WTC11 (cell line): ENCODE measurements at regions not wholly inside any gene's neighbourhood (a gene's known extent, or its start where the extent isn't known, plus 50 kb on each side); places are given as distances from the start of the nearest gene placed in this dataset.

Experiments
- ATAC-seq: fragments of 200-7000 bp; cut with Tn5 transposase; 2 replicates; pipeline ENCODE4 v1.10.0; 2021; ENCODE audit warnings: mild to moderate bottlenecking, moderate library complexity
- CTCF ChIA-PET: fragments of 300-600 bp; sonication (Branson Sonifier 250); formaldehyde crosslinking; loops from one replicate; lab custom pipeline; 2021; ENCODE audit warnings: antibody characterized with exemption; lab: Charles Lee
- POLR2A ChIA-PET: fragments of 350-600 bp; sonication (Branson Sonifier 250); formaldehyde crosslinking; loops from one replicate; lab custom pipeline; 2021; ENCODE audit warnings: antibody characterized with exemption; lab: Charles Lee
- DNase-seq: peaks from one replicate; pipeline ENCODE4 v3.0.0; 2021; ENCODE audit warnings: low spot score
- H3K27ac Mint-ChIP-seq: 2 replicates; pipeline ENCODE4 v1.8.0; 2021; ENCODE audit warnings: mixed read lengths
- H3K27me3 Mint-ChIP-seq: 2 replicates; pipeline ENCODE4 v1.8.0; 2021; ENCODE audit warnings: low read depth, mild to moderate bottlenecking, moderate library complexity, mixed read lengths
- H3K36me3 Mint-ChIP-seq: 2 replicates; pipeline ENCODE4 v1.8.0; 2021; ENCODE audit warnings: mixed read lengths
- H3K4me1 Mint-ChIP-seq: 2 replicates; pipeline ENCODE4 v1.8.0; 2022; ENCODE audit warnings: mixed read lengths
- H3K4me3 Mint-ChIP-seq: 2 replicates; pipeline ENCODE4 v1.8.0; 2021; ENCODE audit warnings: mild to moderate bottlenecking, moderate library complexity, mixed read lengths
- H3K9me3 Mint-ChIP-seq: 2 replicates; pipeline ENCODE4 v1.8.0; 2021; ENCODE audit warnings: mixed read lengths
- CREB1 ChIP-seq: sonication (generic); formaldehyde crosslinking; IDR thresholded peaks from 2 replicates; pipeline ENCODE4 v1.8.0; 2023; ENCODE audit warnings: mild to moderate bottlenecking, missing genetic modification reagents
- E2F4 ChIP-seq: sonication (generic); formaldehyde crosslinking; IDR thresholded peaks from 2 replicates; pipeline ENCODE4 v1.8.1; 2022; ENCODE audit warnings: low read depth, mild to moderate bottlenecking, moderate library complexity, missing genetic modification reagents, borderline replicate concordance
- ETV6 ChIP-seq: sonication (generic); formaldehyde crosslinking; IDR thresholded peaks from 2 replicates; pipeline ENCODE4 v1.8.1; 2022; ENCODE audit warnings: mild to moderate bottlenecking, missing genetic modification reagents
- FOXK1 ChIP-seq: sonication (generic); formaldehyde crosslinking; IDR thresholded peaks from 2 replicates; pipeline ENCODE4 v1.8.0; 2022; ENCODE audit warnings: mild to moderate bottlenecking, moderate library complexity, missing genetic modification reagents
- HMGXB4 ChIP-seq: sonication (generic); formaldehyde crosslinking; IDR thresholded peaks from 2 replicates; pipeline ENCODE4 v1.8.1; 2023; ENCODE audit warnings: mild to moderate bottlenecking, moderate library complexity, missing genetic modification reagents
- JAZF1 ChIP-seq: fragments of 250-450 bp; sonication (Bioruptor Pico); IDR thresholded peaks from 2 replicates; pipeline ENCODE4 v1.9.0; 2021; ENCODE audit warnings: moderate library complexity, mild to moderate bottlenecking, inconsistent platforms
- OVOL2 ChIP-seq: fragments of 250-450 bp; sonication (Bioruptor Pico); IDR thresholded peaks from 2 replicates; pipeline ENCODE4 v1.9.0; 2021; ENCODE audit warnings: mild to moderate bottlenecking, borderline replicate concordance
- SOX15 ChIP-seq: fragments of 250-450 bp; sonication (Bioruptor Pico); IDR thresholded peaks from 2 replicates; pipeline ENCODE4 v1.9.0; 2021; ENCODE audit warnings: mild to moderate bottlenecking
- TCF7 ChIP-seq: sonication (generic); formaldehyde crosslinking; IDR thresholded peaks from 2 replicates; pipeline ENCODE4 v1.8.0; 2022; ENCODE audit warnings: mild to moderate bottlenecking, low read depth, missing genetic modification reagents, moderate library complexity
- ZMAT4 ChIP-seq: fragments of 250-450 bp; sonication (Bioruptor Pico); IDR thresholded peaks from 2 replicates; pipeline ENCODE4 v1.9.0; 2021; ENCODE audit warnings: mild to moderate bottlenecking
- ZNF121 ChIP-seq: sonication (generic); formaldehyde crosslinking; IDR thresholded peaks from 2 replicates; pipeline ENCODE4 v1.8.0; 2023; ENCODE audit warnings: missing genetic modification reagents
- ZNF416 ChIP-seq: fragments of 250-450 bp; sonication (Bioruptor Pico); IDR thresholded peaks from 2 replicates; pipeline ENCODE4 v1.9.0; 2021; ENCODE audit warnings: mild to moderate bottlenecking, inconsistent platforms
- ZNF512 ChIP-seq: sonication (generic); formaldehyde crosslinking; IDR thresholded peaks from 2 replicates; pipeline ENCODE4 v1.8.1; 2022; ENCODE audit warnings: missing genetic modification reagents, borderline replicate concordance
- TF ChIP-seq, protein P1 (sequence below): sonication (generic); formaldehyde crosslinking; IDR thresholded peaks from 2 replicates; pipeline ENCODE4 v1.8.0; 2022; ENCODE audit warnings: mild to moderate bottlenecking, missing genetic modification reagents
- TF ChIP-seq, protein P2 (sequence below): sonication (generic); formaldehyde crosslinking; IDR thresholded peaks from 2 replicates; pipeline ENCODE4 v1.8.1; 2023; ENCODE audit warnings: mild to moderate bottlenecking, missing genetic modification reagents, moderate library complexity
- TF ChIP-seq, protein P3 (sequence below): sonication (generic); formaldehyde crosslinking; IDR thresholded peaks from 2 replicates; pipeline ENCODE4 v1.8.1; 2023; ENCODE audit warnings: mild to moderate bottlenecking, missing genetic modification reagents
- TF ChIP-seq, protein P4 (sequence below): sonication (generic); formaldehyde crosslinking; IDR thresholded peaks from 2 replicates; pipeline ENCODE4 v1.8.0; 2023; ENCODE audit warnings: mild to moderate bottlenecking, missing genetic modification reagents

GRCh38 chr5:124623265-124623664 is 123.2 kb downstream of the ZNF608 start:
- no peaks in the 10 kb centered on the region for H3K36me3 Mint-ChIP-seq
- ChIA-PET POLR2A (no interaction called here), CTCF (no interaction called here)
- H3K4me3 Mint-ChIP-seq = no peak overlapping the region
- no peak for DNase-seq
- H3K27me3 Mint-ChIP-seq = no peaks in the 10 kb centered on the region
- peaks cover 7% of the 10 kb centered on the region for H3K4me1 Mint-ChIP-seq
- H3K9me3 Mint-ChIP-seq = peaks cover 6% of the 10 kb centered on the region
- TF ChIP-seq ETV6 (no peak), ZNF121 (CRISPR knock-in tag) (no peak), ZNF416 (no peak), ZNF512 (CRISPR knock-in tag) (no peak), E2F4 (CRISPR knock-in tag) (no peak), TCF7 (CRISPR knock-in tag) (no peak), FOXK1 (CRISPR knock-in tag) (no peak), CREB1 (CRISPR knock-in tag) (no peak), ZMAT4 (CRISPR knock-in tag) (no peak), SOX15 (CRISPR knock-in tag) (no peak), JAZF1 (CRISPR knock-in tag) (no peak), HMGXB4 (CRISPR knock-in tag) (no peak), OVOL2 (no peak)
- TF ChIP-seq, protein P1, sequence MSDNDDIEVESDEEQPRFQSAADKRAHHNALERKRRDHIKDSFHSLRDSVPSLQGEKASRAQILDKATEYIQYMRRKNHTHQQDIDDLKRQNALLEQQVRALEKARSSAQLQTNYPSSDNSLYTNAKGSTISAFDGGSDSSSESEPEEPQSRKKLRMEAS (CRISPR knock-in tag) = no peak
- TF ChIP-seq, protein P2, sequence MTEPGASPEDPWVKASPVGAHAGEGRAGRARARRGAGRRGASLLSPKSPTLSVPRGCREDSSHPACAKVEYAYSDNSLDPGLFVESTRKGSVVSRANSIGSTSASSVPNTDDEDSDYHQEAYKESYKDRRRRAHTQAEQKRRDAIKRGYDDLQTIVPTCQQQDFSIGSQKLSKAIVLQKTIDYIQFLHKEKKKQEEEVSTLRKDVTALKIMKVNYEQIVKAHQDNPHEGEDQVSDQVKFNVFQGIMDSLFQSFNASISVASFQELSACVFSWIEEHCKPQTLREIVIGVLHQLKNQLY (CRISPR knock-in tag) = no peak
- TF ChIP-seq, protein P3, sequence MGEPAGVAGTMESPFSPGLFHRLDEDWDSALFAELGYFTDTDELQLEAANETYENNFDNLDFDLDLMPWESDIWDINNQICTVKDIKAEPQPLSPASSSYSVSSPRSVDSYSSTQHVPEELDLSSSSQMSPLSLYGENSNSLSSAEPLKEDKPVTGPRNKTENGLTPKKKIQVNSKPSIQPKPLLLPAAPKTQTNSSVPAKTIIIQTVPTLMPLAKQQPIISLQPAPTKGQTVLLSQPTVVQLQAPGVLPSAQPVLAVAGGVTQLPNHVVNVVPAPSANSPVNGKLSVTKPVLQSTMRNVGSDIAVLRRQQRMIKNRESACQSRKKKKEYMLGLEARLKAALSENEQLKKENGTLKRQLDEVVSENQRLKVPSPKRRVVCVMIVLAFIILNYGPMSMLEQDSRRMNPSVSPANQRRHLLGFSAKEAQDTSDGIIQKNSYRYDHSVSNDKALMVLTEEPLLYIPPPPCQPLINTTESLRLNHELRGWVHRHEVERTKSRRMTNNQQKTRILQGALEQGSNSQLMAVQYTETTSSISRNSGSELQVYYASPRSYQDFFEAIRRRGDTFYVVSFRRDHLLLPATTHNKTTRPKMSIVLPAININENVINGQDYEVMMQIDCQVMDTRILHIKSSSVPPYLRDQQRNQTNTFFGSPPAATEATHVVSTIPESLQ (CRISPR knock-in tag) = no peak
- TF ChIP-seq, protein P4, sequence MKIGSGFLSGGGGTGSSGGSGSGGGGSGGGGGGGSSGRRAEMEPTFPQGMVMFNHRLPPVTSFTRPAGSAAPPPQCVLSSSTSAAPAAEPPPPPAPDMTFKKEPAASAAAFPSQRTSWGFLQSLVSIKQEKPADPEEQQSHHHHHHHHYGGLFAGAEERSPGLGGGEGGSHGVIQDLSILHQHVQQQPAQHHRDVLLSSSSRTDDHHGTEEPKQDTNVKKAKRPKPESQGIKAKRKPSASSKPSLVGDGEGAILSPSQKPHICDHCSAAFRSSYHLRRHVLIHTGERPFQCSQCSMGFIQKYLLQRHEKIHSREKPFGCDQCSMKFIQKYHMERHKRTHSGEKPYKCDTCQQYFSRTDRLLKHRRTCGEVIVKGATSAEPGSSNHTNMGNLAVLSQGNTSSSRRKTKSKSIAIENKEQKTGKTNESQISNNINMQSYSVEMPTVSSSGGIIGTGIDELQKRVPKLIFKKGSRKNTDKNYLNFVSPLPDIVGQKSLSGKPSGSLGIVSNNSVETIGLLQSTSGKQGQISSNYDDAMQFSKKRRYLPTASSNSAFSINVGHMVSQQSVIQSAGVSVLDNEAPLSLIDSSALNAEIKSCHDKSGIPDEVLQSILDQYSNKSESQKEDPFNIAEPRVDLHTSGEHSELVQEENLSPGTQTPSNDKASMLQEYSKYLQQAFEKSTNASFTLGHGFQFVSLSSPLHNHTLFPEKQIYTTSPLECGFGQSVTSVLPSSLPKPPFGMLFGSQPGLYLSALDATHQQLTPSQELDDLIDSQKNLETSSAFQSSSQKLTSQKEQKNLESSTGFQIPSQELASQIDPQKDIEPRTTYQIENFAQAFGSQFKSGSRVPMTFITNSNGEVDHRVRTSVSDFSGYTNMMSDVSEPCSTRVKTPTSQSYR (CRISPR knock-in tag) = no peak
- H3K27ac Mint-ChIP-seq = no peak overlapping the region
- no peak for ATAC-seq
